HepG2 (cell line): ENCODE measurements at regions not wholly inside any gene's neighbourhood (a gene's known extent, or its start where the extent isn't known, plus 50 kb on each side); places are given as distances from the start of the nearest gene placed in this dataset.

ENCODE experiments used
- ATAC-seq: fragments of 200-7000 bp; cut with Tn5 transposase; 3 replicates; pipeline ENCODE4 v1.9.1; 2020; ENCODE audit warnings: mild to moderate bottlenecking, moderate library complexity
- BruUV-seq: library from RNA; stranded (reverse); fragments of 400-500 nt; replicated peaks from 2 replicates; lab custom pipeline; 2021; lab: Mats Ljungman, UMichigan
- CTCF ChIA-PET: fragments of 300-600 bp; formaldehyde crosslinking; extraction: SDS; loops from one replicate; lab custom pipeline; 2021; ENCODE audit warnings: low total read pairs, inconsistent platforms, low intra/inter-chr PET ratio; lab: Yijun Ruan, JAX
- POLR2A ChIA-PET: fragments of 350-600 bp; sonication (Branson Sonifier 250); formaldehyde crosslinking; loops from one replicate; lab custom pipeline; 2020; ENCODE audit warnings: antibody characterized with exemption, inconsistent platforms; lab: Yijun Ruan, JAX
- DNase-seq: peaks from one replicate; pipeline ENCODE4 v3.0.0-alpha.2; 2015; ENCODE audit warnings: low spot score
- FAIRE-seq: peaks from 3 replicates; lab custom pipeline; 2011; peaks lifted over from hg19 to GRCh38; lab: Jason Lieb, UNC
- H2AFZ ChIP-seq: one replicate; pipeline ENCODE4 v1.6.1; 2011; ENCODE audit warnings: low read length, inconsistent platforms
- H3K27ac ChIP-seq: fragments of 300-600 bp; 3 replicates; pipeline ENCODE4 v1.8.0; 2011; ENCODE audit warnings: mixed run types, mild to moderate bottlenecking, mixed read lengths, low read length, inconsistent platforms; ENCODE audit not compliant: insufficient read depth; ENCODE audit errors: extremely low read length
- H3K27me3 ChIP-seq, 2 experiments: fragments of 200-600 bp in 1 of 2; 2 replicates in 1 of 2; 3 replicates in 1 of 2; pipeline versions ENCODE4 v1.6.0 to v1.8.0; 2011; ENCODE audit warnings: low read length in 2 of 2, mild to moderate bottlenecking in 2 of 2, moderate library complexity in 2 of 2, inconsistent platforms in 1 of 2; ENCODE audit not compliant: insufficient read depth in 2 of 2, control insufficient read depth in 1 of 2
- H3K36me3 ChIP-seq, 2 experiments: fragments of 200-600 bp in 1 of 2; replicated peaks in 1 of 2; 2 replicates in 1 of 2; 3 replicates in 1 of 2; pipeline versions ENCODE4 v1.5.1 to v1.8.0; 2011; ENCODE audit warnings: low read length in 2 of 2, inconsistent platforms in 1 of 2; ENCODE audit not compliant: insufficient read depth in 2 of 2, control insufficient read depth in 1 of 2
- H3K4me1 ChIP-seq: 2 replicates; pipeline ENCODE4 v1.5.1; 2012; ENCODE audit warnings: low read length, inconsistent platforms; ENCODE audit not compliant: insufficient read depth
- H3K4me2 ChIP-seq: 2 replicates; pipeline ENCODE4 v1.6.0; 2011; ENCODE audit warnings: low read depth, low read length, inconsistent platforms
- H3K4me3 ChIP-seq, 3 experiments: fragments of 200-600 bp in 1 of 3; sonication (generic), shearing (Covaris generic) in 1 of 3; replicated peaks in 1 of 3; 2 replicates each; pipeline ENCODE4 v1.5.1; 2011 to 2016; ENCODE audit warnings: low read length in 3 of 3, inconsistent platforms in 2 of 3, low read depth in 2 of 3, mild to moderate bottlenecking in 2 of 3, control low read depth in 1 of 3, mixed read lengths in 1 of 3; ENCODE audit not compliant: insufficient read depth in 1 of 3
- H3K79me2 ChIP-seq: one replicate; pipeline ENCODE4 v1.6.1; 2011; ENCODE audit warnings: low read length, inconsistent platforms; ENCODE audit not compliant: insufficient read depth
- H3K9ac ChIP-seq: 2 replicates; pipeline ENCODE4 v1.6.0; 2011; ENCODE audit warnings: mild to moderate bottlenecking, low read depth, low read length, inconsistent platforms; ENCODE audit not compliant: insufficient read depth
- H3K9me3 ChIP-seq: 2 replicates; pipeline ENCODE4 v1.5.1; 2012; ENCODE audit warnings: mild to moderate bottlenecking, low read length
- H4K20me1 ChIP-seq: 2 replicates; pipeline ENCODE4 v1.6.0; 2011; ENCODE audit warnings: inconsistent platforms, mild to moderate bottlenecking, low read length, moderate library complexity; ENCODE audit not compliant: insufficient read depth
- CBX5 ChIP-seq: sonication (generic); formaldehyde crosslinking; IDR thresholded peaks from 2 replicates; pipeline ENCODE4 v1.4.0; 2020; ENCODE audit warnings: missing genetic modification reagents, borderline replicate concordance
- DRAP1 ChIP-seq: IDR thresholded peaks from 2 replicates; pipeline ENCODE4 v1.6.1; 2016; ENCODE audit warnings: missing genetic modification reagents, missing compliant biosample characterization
- GMEB1 ChIP-seq: sonication (generic); formaldehyde crosslinking; IDR thresholded peaks from 2 replicates; pipeline ENCODE4 v1.5.1; 2020; ENCODE audit warnings: missing genetic modification reagents, mild to moderate bottlenecking, borderline replicate concordance
- IKZF1 ChIP-seq: fragments of 450-650 bp; IDR thresholded peaks from 2 replicates; pipeline ENCODE4 v1.7.1; 2016
- IKZF4 ChIP-seq: sonication (generic); formaldehyde crosslinking; IDR thresholded peaks from 2 replicates; pipeline ENCODE4 v1.5.1; 2020; ENCODE audit warnings: borderline replicate concordance, mild to moderate bottlenecking, low read depth, missing genetic modification reagents; ENCODE audit errors: not compliant biosample characterization
- MZF1 ChIP-seq: sonication (generic); formaldehyde crosslinking; IDR thresholded peaks from 2 replicates; pipeline ENCODE4 v1.8.1; 2023; ENCODE audit warnings: mild to moderate bottlenecking, missing genetic modification reagents, borderline replicate concordance
- SIX4 ChIP-seq: sonication (generic); formaldehyde crosslinking; IDR thresholded peaks from 2 replicates; pipeline ENCODE4 v1.4.0; 2020; ENCODE audit warnings: missing genetic modification reagents
- SMARCC2 ChIP-seq: fragments of 450-650 bp; IDR thresholded peaks from 2 replicates; pipeline ENCODE4 v1.6.1; 2017; ENCODE audit warnings: antibody characterized with exemption, mild to moderate bottlenecking
- SNAPC5 ChIP-seq: sonication (generic); formaldehyde crosslinking; IDR thresholded peaks from 2 replicates; pipeline ENCODE4 v1.8.1; 2023; ENCODE audit warnings: mild to moderate bottlenecking, missing genetic modification reagents, borderline replicate concordance
- TCF12 ChIP-seq, 2 experiments: fragments of 450-650 bp in 1 of 2; sonication (generic) in 1 of 2; formaldehyde crosslinking in 1 of 2; IDR thresholded peaks; 2 replicates each; pipeline versions ENCODE4 v1.6.1 to v1.8.0; 2017 to 2022; ENCODE audit warnings: antibody characterized with exemption in 1 of 2, mild to moderate bottlenecking in 1 of 2, missing genetic modification reagents in 1 of 2, moderate library complexity in 1 of 2
- TEAD3 ChIP-seq: optimal IDR thresholded peaks from 2 replicates; pipeline ENCODE3; 2016; ENCODE audit warnings: borderline replicate concordance
- TRIM24 ChIP-seq: sonication (generic); formaldehyde crosslinking; IDR thresholded peaks from 2 replicates; pipeline ENCODE4 v1.8.0; 2022; ENCODE audit warnings: mild to moderate bottlenecking, missing genetic modification reagents
- ZBTB44 ChIP-seq: sonication (generic); formaldehyde crosslinking; IDR thresholded peaks from 2 replicates; pipeline ENCODE4 v1.4.0; 2020; ENCODE audit warnings: missing genetic modification reagents
- ZNF101 ChIP-seq: sonication (generic); formaldehyde crosslinking; IDR thresholded peaks from 2 replicates; pipeline ENCODE4 v1.4.0; 2020; ENCODE audit warnings: mild to moderate bottlenecking, low read depth, missing genetic modification reagents, borderline replicate concordance
- ZNF503 ChIP-seq: sonication (generic); formaldehyde crosslinking; IDR thresholded peaks from 2 replicates; pipeline ENCODE4 v1.4.0; 2020; ENCODE audit warnings: missing genetic modification reagents
- ZNF644 ChIP-seq: IDR thresholded peaks from 2 replicates; pipeline ENCODE4 v1.6.1; 2016; ENCODE audit warnings: low read depth
- ZNF740 ChIP-seq: sonication (generic); formaldehyde crosslinking; IDR thresholded peaks from 2 replicates; pipeline ENCODE4 v1.4.0; 2020; ENCODE audit warnings: missing genetic modification reagents
- ZNF775 ChIP-seq: sonication (generic); formaldehyde crosslinking; IDR thresholded peaks from 2 replicates; pipeline ENCODE4 v1.4.0; 2020; ENCODE audit warnings: missing genetic modification reagents, mild to moderate bottlenecking, moderate library complexity, borderline replicate concordance
- WGBS: methylation state at CpG from one replicate; pipeline ENCODE4 v1.1.6; 2017; ENCODE audit warnings: low lambda C conversion rate; 5-methylcytosine and 5-hydroxymethylcytosine counted together
- in situ Hi-C: cut with HindIII; loops from 2 replicates; pipeline ENCODE4 v1.10.0; 2017; ENCODE audit warnings: low pct_unique_long_range_greater_than_20kb; ENCODE audit not compliant: extremely low pct_ligation_motif_present
- intact Hi-C: fragments of 100-400 bp; cut with micrococcal nuclease; formaldehyde crosslinking; loops from one replicate; pipeline ENCODE4 v1.10.0; 2022; ENCODE audit not compliant: unreplicated experiment

GRCh38 chr4:17296921-17297890 is 214.7 kb downstream of the QDPR start:
- no peaks in the 10 kb centered on the region for H3K4me1 ChIP-seq
- no TSS peak for BruUV-seq
- H3K27me3 ChIP-seq, result no peaks in the 10 kb centered on the region
- DNase-seq (no peak), FAIRE-seq (no peak), ATAC-seq (no peak)
- no peak overlapping the region for H3K4me2 ChIP-seq
- no peaks in the 10 kb centered on the region for H3K9me3 ChIP-seq
- 5% methylated on average over 8 of the region's 8 CpGs for WGBS
- H3K4me3 ChIP-seq, result no peak overlapping the region
- H3K27ac ChIP-seq, result no peak overlapping the region
- no peaks in the 10 kb centered on the region for H3K36me3 ChIP-seq
- in situ Hi-C loops (no loop called here), intact Hi-C loops (no loop called here)
- H2AFZ ChIP-seq, result no peak overlapping the region
- no peaks in the 10 kb centered on the region for H3K79me2 ChIP-seq
- ChIA-PET POLR2A (no interaction called here), CTCF (no interaction called here)
- H4K20me1 ChIP-seq, result no peaks in the 10 kb centered on the region
- H3K9ac ChIP-seq, result no peak overlapping the region
- TF ChIP-seq ZNF101 (CRISPR knock-in tag), result no peak
- TF ChIP-seq SNAPC5 (CRISPR knock-in tag), result no peak
- no peak for TF ChIP-seq ZNF740 (CRISPR knock-in tag)
- TF ChIP-seq TRIM24 (CRISPR knock-in tag), result no peak
- TF ChIP-seq DRAP1 (CRISPR knock-in tag), result no peak
- TF ChIP-seq CBX5 (CRISPR knock-in tag), result no peak
- TF ChIP-seq MZF1, result no peak
- no peak for TF ChIP-seq ZNF503 (CRISPR knock-in tag)
- no peak for TF ChIP-seq GMEB1 (CRISPR knock-in tag)
- TF ChIP-seq ZNF775, result no peak
- no peak for TF ChIP-seq SMARCC2
- no peak for TF ChIP-seq TCF12 (IDR thresholded peaks at IDR 0.05)
- TF ChIP-seq TCF12 (CRISPR knock-in tag; IDR thresholded peaks at IDR 0.05), result no peak
- no peak for TF ChIP-seq SIX4 (CRISPR knock-in tag)
- TF ChIP-seq TEAD3 (CRISPR knock-in tag), result no peak
- no peak for TF ChIP-seq IKZF4 (CRISPR knock-in tag)
- TF ChIP-seq IKZF1, result no peak
- no peak for TF ChIP-seq ZNF644 (CRISPR knock-in tag)
- TF ChIP-seq ZBTB44, result no peak
